IMR-90 (cell line): ENCODE measurements at regions not wholly inside any gene's neighbourhood (a gene's known extent, or its start where the extent isn't known, plus 50 kb on each side); places are given as distances from the start of the nearest gene placed in this dataset.

ENCODE experiments used
- MXI1 ChIP-seq: IDR thresholded peaks from 2 replicates; pipeline ENCODE4 v1.6.1; 2012; ENCODE audit warnings: low read depth, mild to moderate bottlenecking, low read length, moderate library complexity, borderline replicate concordance
- POLR2A ChIP-seq: IDR thresholded peaks from 2 replicates; pipeline ENCODE4 v1.6.1; 2012; ENCODE audit warnings: mild to moderate bottlenecking, low read depth, low read length
- SMC3 ChIP-seq: fragments of 150-350 bp; IDR thresholded peaks from 2 replicates; pipeline ENCODE4 v1.6.1; 2016; ENCODE audit warnings: low read depth, mild to moderate bottlenecking, antibody characterized with exemption, low read length, moderate library complexity
- TF ChIP-seq, protein P1 (sequence below): conservative IDR thresholded peaks from 2 replicates; pipeline ENCODE4 v1.5.1; 2012; ENCODE audit warnings: mild to moderate bottlenecking, low read depth, low read length, improper control_type of control experiment
- TF ChIP-seq, protein P2 (sequence below): fragments of 150-350 bp; IDR thresholded peaks from 2 replicates; pipeline ENCODE4 v1.6.1; 2017; ENCODE audit warnings: mild to moderate bottlenecking, antibody characterized with exemption, low read length, low read depth

GRCh38 chr11:116070520-116070919, 566.3 kb upstream of the CADM1 start:
- TF ChIP-seq POLR2A (no peak), MXI1 (no peak), SMC3 (no peak)
- TF ChIP-seq, protein P1, sequence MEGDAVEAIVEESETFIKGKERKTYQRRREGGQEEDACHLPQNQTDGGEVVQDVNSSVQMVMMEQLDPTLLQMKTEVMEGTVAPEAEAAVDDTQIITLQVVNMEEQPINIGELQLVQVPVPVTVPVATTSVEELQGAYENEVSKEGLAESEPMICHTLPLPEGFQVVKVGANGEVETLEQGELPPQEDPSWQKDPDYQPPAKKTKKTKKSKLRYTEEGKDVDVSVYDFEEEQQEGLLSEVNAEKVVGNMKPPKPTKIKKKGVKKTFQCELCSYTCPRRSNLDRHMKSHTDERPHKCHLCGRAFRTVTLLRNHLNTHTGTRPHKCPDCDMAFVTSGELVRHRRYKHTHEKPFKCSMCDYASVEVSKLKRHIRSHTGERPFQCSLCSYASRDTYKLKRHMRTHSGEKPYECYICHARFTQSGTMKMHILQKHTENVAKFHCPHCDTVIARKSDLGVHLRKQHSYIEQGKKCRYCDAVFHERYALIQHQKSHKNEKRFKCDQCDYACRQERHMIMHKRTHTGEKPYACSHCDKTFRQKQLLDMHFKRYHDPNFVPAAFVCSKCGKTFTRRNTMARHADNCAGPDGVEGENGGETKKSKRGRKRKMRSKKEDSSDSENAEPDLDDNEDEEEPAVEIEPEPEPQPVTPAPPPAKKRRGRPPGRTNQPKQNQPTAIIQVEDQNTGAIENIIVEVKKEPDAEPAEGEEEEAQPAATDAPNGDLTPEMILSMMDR: no peak
- TF ChIP-seq, protein P2, sequence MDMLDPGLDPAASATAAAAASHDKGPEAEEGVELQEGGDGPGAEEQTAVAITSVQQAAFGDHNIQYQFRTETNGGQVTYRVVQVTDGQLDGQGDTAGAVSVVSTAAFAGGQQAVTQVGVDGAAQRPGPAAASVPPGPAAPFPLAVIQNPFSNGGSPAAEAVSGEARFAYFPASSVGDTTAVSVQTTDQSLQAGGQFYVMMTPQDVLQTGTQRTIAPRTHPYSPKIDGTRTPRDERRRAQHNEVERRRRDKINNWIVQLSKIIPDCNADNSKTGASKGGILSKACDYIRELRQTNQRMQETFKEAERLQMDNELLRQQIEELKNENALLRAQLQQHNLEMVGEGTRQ: no peak
